ENCODE measurements at regions not wholly inside any gene's neighbourhood (a gene's known extent, or its start where the extent isn't known, plus 50 kb on each side); places are given as distances from the start of the nearest gene placed in this dataset.

GRCh38 chr16:66315210-66315825, 51.2 kb upstream of the CDH5 start:
- TF ChIP-seq CTCF (IDR thresholded peaks at IDR 0.05) (peak; percentile 79 to 93 (median 88)), POLR2A (IDR thresholded peaks at IDR 0.05) (no peak)
